ENCODE measurements at regions not wholly inside any gene's neighbourhood (a gene's known extent, or its start where the extent isn't known, plus 50 kb on each side); places are given as distances from the start of the nearest gene placed in this dataset.
A peak's percentile ranks its signal among the peaks of the same experiment; 100 is the strongest.
"Not testable (repeated sequence)": the region's sequence is repeated elsewhere in the genome, so short reads cannot be mapped to it uniquely, and the experiment has no call there.

- Mint-ChIP-seq H3K36me3 (no peaks in the 10 kb centered on the region), H3K4me3 (peak overlapping the region; percentile 58), H3K4me1 (peaks cover 10% of the 10 kb centered on the region), H3K9me3 (peaks cover 2% of the 10 kb centered on the region), H3K27ac (peak overlapping the region; percentile 38)
- DNase-seq (ENCODE audit: low spot score in 2 of 2) (peak in 1 of 2 donors; percentile 64), ATAC-seq (peak; percentile 89)
These were observed 181.1 kb downstream of the LARP7 start for GRCh38 chr4:112817933-112818593.

GRCh38 chr4:112818594-112818965 lies 181.6 kb downstream of the LARP7 start:
- Mint-ChIP-seq H3K9me3 (peaks cover 2% of the 10 kb centered on the region), H3K27ac (peak overlapping the region; percentile 38), H3K36me3 (no peaks in the 10 kb centered on the region), H3K4me3 (peak overlapping the region; percentile 58), H3K4me1 (peaks cover 10% of the 10 kb centered on the region)
- ATAC-seq (peak; percentile 42), DNase-seq (ENCODE audit: low spot score in 2 of 2) (no peak)

GRCh38 chr4:112819729-112820128 lies 182.8 kb downstream of the LARP7 start:
- no peaks in the 10 kb centered on the region for H3K9me3 Mint-ChIP-seq
- DNase-seq (ENCODE audit: low spot score in 2 of 2) (no peak), ATAC-seq (no peak)
- H3K4me1 Mint-ChIP-seq = peaks cover 10% of the 10 kb centered on the region
- H3K27ac Mint-ChIP-seq = no peak overlapping the region
- H3K4me3 Mint-ChIP-seq = no peak overlapping the region
- no peaks in the 10 kb centered on the region for H3K36me3 Mint-ChIP-seq

GRCh38 chr4:112823156-112823555 lies 186.2 kb downstream of the LARP7 start:
- H3K36me3 Mint-ChIP-seq = no peaks in the 10 kb centered on the region
- DNase-seq (ENCODE audit: low spot score in 2 of 2) (no peak), ATAC-seq (no peak)
- H3K4me3 Mint-ChIP-seq = no peak overlapping the region
- peaks cover 5% of the 10 kb centered on the region for H3K4me1 Mint-ChIP-seq
- H3K9me3 Mint-ChIP-seq = no peaks in the 10 kb centered on the region
- H3K27ac Mint-ChIP-seq = no peak overlapping the region

GRCh38 chr4:112823606-112824005 lies 186.7 kb downstream of the LARP7 start:
- no peak for DNase-seq (ENCODE audit: low spot score in 2 of 2)
- H3K4me1 Mint-ChIP-seq = peaks cover under 1% of the 10 kb centered on the region
- no peak overlapping the region for H3K4me3 Mint-ChIP-seq
- no peaks in the 10 kb centered on the region for H3K36me3 Mint-ChIP-seq
- no peaks in the 10 kb centered on the region for H3K9me3 Mint-ChIP-seq
- no peak for ATAC-seq
- H3K27ac Mint-ChIP-seq = no peak overlapping the region

- no peak for DNase-seq (ENCODE audit: low spot score in 2 of 2)
- no peaks in the 10 kb centered on the region for H3K36me3 Mint-ChIP-seq
- H3K9me3 Mint-ChIP-seq = peaks cover 4% of the 10 kb centered on the region
- ATAC-seq = no peak
- H3K4me3 Mint-ChIP-seq = no peak overlapping the region
- H3K27ac Mint-ChIP-seq = no peak overlapping the region
- H3K4me1 Mint-ChIP-seq = no peaks in the 10 kb centered on the region
These were observed 193.9 kb downstream of the LARP7 start for GRCh38 chr4:112830753-112831386.

- no peak for DNase-seq (ENCODE audit: low spot score in 2 of 2)
- H3K9me3 Mint-ChIP-seq = peaks cover 4% of the 10 kb centered on the region
- H3K4me1 Mint-ChIP-seq = no peaks in the 10 kb centered on the region
- H3K4me3 Mint-ChIP-seq = no peak overlapping the region
- ATAC-seq = no peak
- no peaks in the 10 kb centered on the region for H3K36me3 Mint-ChIP-seq
- no peak overlapping the region for H3K27ac Mint-ChIP-seq
These were observed 195.6 kb downstream of the LARP7 start for GRCh38 chr4:112832493-112832892.

GRCh38 chr4:112836895-112837294 lies 200.0 kb downstream of the LARP7 start:
- no peaks in the 10 kb centered on the region for H3K9me3 Mint-ChIP-seq
- H3K36me3 Mint-ChIP-seq = no peaks in the 10 kb centered on the region
- H3K4me3 Mint-ChIP-seq = no peak overlapping the region
- DNase-seq (ENCODE audit: low spot score in 2 of 2) (no peak), ATAC-seq (no peak)
- no peaks in the 10 kb centered on the region for H3K4me1 Mint-ChIP-seq
- H3K27ac Mint-ChIP-seq = no peak overlapping the region

GRCh38 chr4:112838015-112838414 lies 201.1 kb downstream of the LARP7 start:
- not testable (repeated sequence) for DNase-seq (ENCODE audit: low spot score in 2 of 2); H3K4me3 Mint-ChIP-seq; H3K4me1 Mint-ChIP-seq; ATAC-seq; H3K9me3 Mint-ChIP-seq; H3K27ac Mint-ChIP-seq; H3K36me3 Mint-ChIP-seq

GRCh38 chr4:112840061-112840460 lies 203.1 kb downstream of the LARP7 start:
- Mint-ChIP-seq H3K27ac (no peak overlapping the region), H3K4me3 (no peak overlapping the region), H3K36me3 (no peaks in the 10 kb centered on the region), H3K9me3 (no peaks in the 10 kb centered on the region), H3K4me1 (no peaks in the 10 kb centered on the region)
- DNase-seq (ENCODE audit: low spot score in 2 of 2) (no peak), ATAC-seq (no peak)

- H3K9me3 Mint-ChIP-seq = no peaks in the 10 kb centered on the region
- no peak overlapping the region for H3K27ac Mint-ChIP-seq
- ATAC-seq (no peak), DNase-seq (ENCODE audit: low spot score in 2 of 2) (no peak)
- no peaks in the 10 kb centered on the region for H3K4me1 Mint-ChIP-seq
- H3K4me3 Mint-ChIP-seq = no peak overlapping the region
- H3K36me3 Mint-ChIP-seq = no peaks in the 10 kb centered on the region
These were observed 203.7 kb downstream of the LARP7 start for GRCh38 chr4:112840619-112841018.

GRCh38 chr4:112842513-112842912 lies 205.6 kb downstream of the LARP7 start:
- DNase-seq (ENCODE audit: low spot score in 2 of 2) (no peak), ATAC-seq (no peak)
- H3K9me3 Mint-ChIP-seq = peaks cover 4% of the 10 kb centered on the region
- H3K27ac Mint-ChIP-seq = no peak overlapping the region
- no peaks in the 10 kb centered on the region for H3K4me1 Mint-ChIP-seq
- H3K36me3 Mint-ChIP-seq = no peaks in the 10 kb centered on the region
- H3K4me3 Mint-ChIP-seq = no peak overlapping the region

- Mint-ChIP-seq H3K36me3 (no peaks in the 10 kb centered on the region), H3K27ac (no peak overlapping the region), H3K4me1 (no peaks in the 10 kb centered on the region), H3K4me3 (no peak overlapping the region), H3K9me3 (peaks cover 4% of the 10 kb centered on the region)
- DNase-seq (ENCODE audit: low spot score in 2 of 2) (no peak), ATAC-seq (no peak)
These were observed 204.1 kb upstream of the ANK2 start for GRCh38 chr4:112845386-112845785.

GRCh38 chr4:112847045-112847444 lies 202.4 kb upstream of the ANK2 start:
- ATAC-seq (no peak), DNase-seq (ENCODE audit: low spot score in 2 of 2) (no peak)
- peaks cover 4% of the 10 kb centered on the region for H3K9me3 Mint-ChIP-seq
- no peaks in the 10 kb centered on the region for H3K36me3 Mint-ChIP-seq
- no peaks in the 10 kb centered on the region for H3K4me1 Mint-ChIP-seq
- no peak overlapping the region for H3K4me3 Mint-ChIP-seq
- no peak overlapping the region for H3K27ac Mint-ChIP-seq

GRCh38 chr4:112847781-112848180 lies 201.7 kb upstream of the ANK2 start:
- DNase-seq (ENCODE audit: low spot score in 2 of 2) = no peak
- no peaks in the 10 kb centered on the region for H3K36me3 Mint-ChIP-seq
- H3K4me1 Mint-ChIP-seq = no peaks in the 10 kb centered on the region
- no peak overlapping the region for H3K4me3 Mint-ChIP-seq
- ATAC-seq = no peak
- H3K27ac Mint-ChIP-seq = no peak overlapping the region
- peaks cover 4% of the 10 kb centered on the region for H3K9me3 Mint-ChIP-seq

GRCh38 chr4:112848911-112849310 lies 200.5 kb upstream of the ANK2 start:
- H3K9me3 Mint-ChIP-seq = peaks cover 4% of the 10 kb centered on the region
- H3K4me1 Mint-ChIP-seq = no peaks in the 10 kb centered on the region
- DNase-seq (ENCODE audit: low spot score in 2 of 2) (no peak), ATAC-seq (no peak)
- H3K27ac Mint-ChIP-seq = no peak overlapping the region
- H3K4me3 Mint-ChIP-seq = no peak overlapping the region
- H3K36me3 Mint-ChIP-seq = no peaks in the 10 kb centered on the region
